Smooth muscle cell (in vitro differentiated cells): ENCODE measurements at regions not wholly inside any gene's neighbourhood (a gene's known extent, or its start where the extent isn't known, plus 50 kb on each side); places are given as distances from the start of the nearest gene placed in this dataset.

Experiments
- DNase-seq: peaks from one replicate; lab custom pipeline; 2025; ENCODE audit not compliant: unreplicated experiment; lab: John Stamatoyannopoulos, UW
- H2AFZ ChIP-seq: fragments of 200-600 bp; sonication (generic); 2 replicates; pipeline ENCODE4 v1.6.0; 2016; ENCODE audit warnings: antibody characterized with exemption, low read depth, mild to moderate bottlenecking
- H3F3A ChIP-seq: fragments of 200-600 bp; sonication (generic); 2 replicates; pipeline ENCODE4 v1.6.0; 2017; ENCODE audit warnings: antibody characterized with exemption, low read depth
- H3K27ac ChIP-seq: fragments of 200-600 bp; sonication (generic); 2 replicates; pipeline ENCODE4 v1.5.1; 2016; ENCODE audit warnings: low read depth, mild to moderate bottlenecking
- H3K27me3 ChIP-seq: fragments of 200-600 bp; sonication (generic); 2 replicates; pipeline ENCODE4 v1.6.1; 2016; ENCODE audit warnings: low read depth, mild to moderate bottlenecking
- H3K36me3 ChIP-seq: fragments of 200-600 bp; sonication (generic); 2 replicates; pipeline ENCODE4 v1.5.1; 2016; ENCODE audit warnings: low read depth
- H3K4me1 ChIP-seq: fragments of 200-600 bp; sonication (generic); 2 replicates; pipeline ENCODE4 v1.5.1; 2016; ENCODE audit warnings: low read depth
- H3K4me2 ChIP-seq: fragments of 200-600 bp; sonication (generic); 2 replicates; pipeline ENCODE4 v1.6.0; 2016; ENCODE audit warnings: mild to moderate bottlenecking
- H3K4me3 ChIP-seq: fragments of 200-600 bp; sonication (generic); 2 replicates; pipeline ENCODE4 v1.5.1; 2016; ENCODE audit warnings: mild to moderate bottlenecking
- H3K79me2 ChIP-seq: fragments of 200-600 bp; sonication (generic); 2 replicates; pipeline ENCODE4 v1.6.0; 2016; ENCODE audit warnings: low read depth, mild to moderate bottlenecking
- H3K9ac ChIP-seq: fragments of 200-600 bp; sonication (generic); 2 replicates; pipeline ENCODE4 v1.6.0; 2016; ENCODE audit warnings: low read depth
- H3K9me3 ChIP-seq: fragments of 200-600 bp; sonication (generic); replicated peaks from 2 replicates; pipeline ENCODE4 v1.5.1; 2016; ENCODE audit warnings: low read depth
- H4K20me1 ChIP-seq: fragments of 200-600 bp; sonication (generic); 2 replicates; pipeline ENCODE4 v1.6.0; 2016; ENCODE audit warnings: low read depth
- WGBS: methylation state at CpG from one replicate; pipeline ENCODE4 v1.1.7; 2016; ENCODE audit warnings: low lambda C conversion rate; 5-methylcytosine and 5-hydroxymethylcytosine counted together
- TF ChIP-seq, protein P1 (sequence below): fragments of 200-600 bp; sonication (generic); IDR thresholded peaks from 2 replicates; pipeline ENCODE4 v1.5.1; 2017; ENCODE audit warnings: borderline replicate concordance, mild to moderate bottlenecking, antibody characterized with exemption; ENCODE audit not compliant: insufficient read depth, poor library complexity, severe bottlenecking

DNA sequence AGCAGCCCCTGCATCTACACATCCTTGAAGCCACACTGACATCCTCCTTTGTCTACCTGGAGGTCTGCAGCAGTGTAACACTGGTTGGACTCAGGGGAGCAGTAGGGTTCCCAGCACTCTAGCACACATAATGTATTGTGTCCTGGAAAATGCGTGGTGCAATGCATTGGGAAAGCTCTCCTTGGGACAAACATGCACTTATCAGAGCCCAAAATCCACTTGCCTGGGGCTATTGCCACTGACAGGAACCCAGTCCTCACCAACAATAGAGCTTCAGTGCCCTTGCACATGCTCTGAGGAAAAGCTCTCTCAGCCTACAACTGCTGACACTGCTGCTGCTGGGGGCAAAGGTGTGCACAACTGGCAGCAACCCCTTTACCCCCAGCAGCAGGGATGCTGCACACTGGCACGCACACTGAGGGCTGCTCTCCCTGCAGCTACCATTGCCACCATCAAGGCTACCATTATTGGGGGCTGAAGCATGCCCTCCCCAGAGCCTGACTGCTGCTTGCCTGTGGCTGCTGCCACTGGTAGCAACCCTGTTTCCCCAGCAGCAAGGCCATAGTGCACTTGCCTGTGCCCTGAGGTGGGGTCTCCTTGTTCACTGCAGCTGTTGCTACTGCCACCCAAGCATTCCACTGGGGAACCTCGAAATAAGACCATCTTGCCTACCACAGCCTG, 221.9 kb downstream of the SLC38A4 start:
- TF ChIP-seq, protein P1, sequence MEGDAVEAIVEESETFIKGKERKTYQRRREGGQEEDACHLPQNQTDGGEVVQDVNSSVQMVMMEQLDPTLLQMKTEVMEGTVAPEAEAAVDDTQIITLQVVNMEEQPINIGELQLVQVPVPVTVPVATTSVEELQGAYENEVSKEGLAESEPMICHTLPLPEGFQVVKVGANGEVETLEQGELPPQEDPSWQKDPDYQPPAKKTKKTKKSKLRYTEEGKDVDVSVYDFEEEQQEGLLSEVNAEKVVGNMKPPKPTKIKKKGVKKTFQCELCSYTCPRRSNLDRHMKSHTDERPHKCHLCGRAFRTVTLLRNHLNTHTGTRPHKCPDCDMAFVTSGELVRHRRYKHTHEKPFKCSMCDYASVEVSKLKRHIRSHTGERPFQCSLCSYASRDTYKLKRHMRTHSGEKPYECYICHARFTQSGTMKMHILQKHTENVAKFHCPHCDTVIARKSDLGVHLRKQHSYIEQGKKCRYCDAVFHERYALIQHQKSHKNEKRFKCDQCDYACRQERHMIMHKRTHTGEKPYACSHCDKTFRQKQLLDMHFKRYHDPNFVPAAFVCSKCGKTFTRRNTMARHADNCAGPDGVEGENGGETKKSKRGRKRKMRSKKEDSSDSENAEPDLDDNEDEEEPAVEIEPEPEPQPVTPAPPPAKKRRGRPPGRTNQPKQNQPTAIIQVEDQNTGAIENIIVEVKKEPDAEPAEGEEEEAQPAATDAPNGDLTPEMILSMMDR: no peak
- no peak overlapping the region for H3K4me2 ChIP-seq
- no peak overlapping the region for H3K4me3 ChIP-seq
- no peak for DNase-seq
- H3K4me1 ChIP-seq: no peaks in the 10 kb centered on the region
- WGBS: 88% methylated on average over 3 of the region's 3 CpGs
- H3K36me3 ChIP-seq: no peaks in the 10 kb centered on the region
- H3K27me3 ChIP-seq: no peaks in the 10 kb centered on the region
- no peak overlapping the region for H3K9ac ChIP-seq
- H3K27ac ChIP-seq: no peak overlapping the region
- no peaks in the 10 kb centered on the region for H3F3A ChIP-seq
- H4K20me1 ChIP-seq: no peaks in the 10 kb centered on the region
- H2AFZ ChIP-seq: no peak overlapping the region
- no peaks in the 10 kb centered on the region for H3K9me3 ChIP-seq
- H3K79me2 ChIP-seq: no peaks in the 10 kb centered on the region

DNA sequence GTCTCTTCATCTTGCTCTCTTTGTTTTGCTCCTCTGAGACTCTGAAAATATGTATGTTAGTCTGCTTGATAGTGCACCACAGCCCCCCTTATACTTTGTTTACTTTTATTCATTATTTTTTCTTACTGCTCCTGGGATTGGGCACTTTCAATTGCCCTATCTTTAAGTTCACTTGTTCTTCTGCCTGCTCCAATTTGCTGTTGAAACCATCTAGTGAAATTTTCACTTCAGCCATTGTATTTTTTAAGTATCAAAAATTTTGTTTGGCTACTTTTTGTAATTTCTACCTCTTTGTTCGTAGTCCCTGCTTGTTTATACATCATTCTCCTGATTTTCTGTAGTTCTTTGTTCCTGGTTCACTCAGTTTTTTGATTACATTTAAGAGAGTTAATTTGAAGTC, 223.3 kb downstream of the SLC38A4 start:
- Histone ChIP-seq H3K9me3 (no peaks in the 10 kb centered on the region), H3K4me3 (no peak overlapping the region), H3K9ac (no peak overlapping the region), H3F3A (no peaks in the 10 kb centered on the region), H3K27ac (no peak overlapping the region), H3K36me3 (no peaks in the 10 kb centered on the region), H2AFZ (no peak overlapping the region), H3K4me2 (no peak overlapping the region), H3K4me1 (no peaks in the 10 kb centered on the region), H3K79me2 (no peaks in the 10 kb centered on the region), H4K20me1 (no peaks in the 10 kb centered on the region), H3K27me3 (no peaks in the 10 kb centered on the region)
- no peak for DNase-seq
- TF ChIP-seq, protein P1: no peak
- 94% methylated on average over 1 of the region's 1 CpG for WGBS

DNA sequence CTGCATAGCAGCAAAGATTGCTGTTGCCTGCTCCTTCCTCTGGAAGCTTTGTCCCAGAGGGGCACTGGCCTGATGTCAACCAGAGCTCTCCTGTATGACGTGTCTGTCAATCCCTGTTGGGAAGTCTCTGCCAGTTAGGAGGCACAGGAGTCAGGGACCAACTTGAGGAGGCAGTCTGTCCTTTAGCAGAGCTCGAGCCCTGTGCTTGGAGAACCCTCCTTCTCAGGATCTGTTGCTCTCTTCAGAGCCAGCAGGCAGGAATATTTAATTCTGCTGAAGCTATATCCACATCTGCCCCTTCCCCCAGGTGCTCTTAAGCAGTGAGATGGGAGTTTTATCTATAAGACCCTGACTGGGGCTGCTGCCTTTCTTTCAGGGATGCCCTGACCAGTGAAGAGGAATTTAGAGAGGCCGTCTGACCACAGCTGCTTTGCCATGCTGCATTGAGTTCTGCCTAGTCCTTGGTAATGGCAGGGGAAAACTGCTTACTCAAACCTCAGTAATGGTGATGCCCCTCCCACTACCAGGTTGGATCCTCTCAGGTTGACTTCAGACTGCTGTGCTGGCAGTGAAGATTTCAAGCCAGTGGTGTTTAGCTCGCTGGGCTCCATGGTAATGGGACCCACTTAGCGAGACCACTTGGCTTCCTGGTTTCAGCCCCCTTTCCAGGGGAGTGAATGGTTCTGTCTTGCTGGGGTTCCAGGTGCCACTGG, 218.6 kb upstream of the SLC38A2 start:
- Histone ChIP-seq H4K20me1 (no peaks in the 10 kb centered on the region), H3K9ac (no peak overlapping the region), H3K79me2 (no peaks in the 10 kb centered on the region), H3K36me3 (no peaks in the 10 kb centered on the region), H3F3A (no peaks in the 10 kb centered on the region), H3K27me3 (no peaks in the 10 kb centered on the region), H3K4me1 (peaks cover 6% of the 10 kb centered on the region), H3K4me3 (no peak overlapping the region), H3K4me2 (no peak overlapping the region), H2AFZ (no peak overlapping the region), H3K27ac (no peak overlapping the region), H3K9me3 (no peaks in the 10 kb centered on the region)
- WGBS: 80% methylated on average over 5 of the region's 5 CpGs
- DNase-seq: no peak
- TF ChIP-seq, protein P1: no peak
